GM12873 (cell line): ENCODE measurements at regions not wholly inside any gene's neighbourhood (a gene's known extent, or its start where the extent isn't known, plus 50 kb on each side); places are given as distances from the start of the nearest gene placed in this dataset.
A peak's percentile ranks its signal among the peaks of the same experiment; 100 is the strongest.

Source experiments
- TF ChIP-seq, protein P1 (sequence below): IDR thresholded peaks from 2 replicates; pipeline ENCODE4 v1.5.1; 2012; ENCODE audit warnings: low read depth, mild to moderate bottlenecking, moderate library complexity, low read length, control low read depth; ENCODE audit not compliant: insufficient read depth; ENCODE audit errors: missing control alignments

DNA sequence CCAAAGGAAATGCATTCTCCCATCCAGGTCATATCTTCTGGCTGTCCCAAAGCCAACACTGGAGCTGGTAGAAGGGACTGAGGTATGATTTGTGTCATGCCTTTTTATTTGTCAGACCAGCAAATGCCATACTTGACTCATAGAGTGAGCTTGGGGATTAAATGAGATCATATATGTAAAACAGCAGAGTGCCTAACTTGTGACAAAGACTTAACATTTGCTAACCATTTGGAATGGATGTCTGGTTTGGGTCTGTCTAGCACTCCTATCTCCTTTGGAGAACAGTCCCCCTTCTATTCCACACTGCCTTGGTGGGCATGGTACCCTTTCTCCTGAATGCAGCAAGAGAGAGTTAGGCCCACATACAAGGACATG lies 128.5 kb upstream of the LGALSL start:
- TF ChIP-seq, protein P1, sequence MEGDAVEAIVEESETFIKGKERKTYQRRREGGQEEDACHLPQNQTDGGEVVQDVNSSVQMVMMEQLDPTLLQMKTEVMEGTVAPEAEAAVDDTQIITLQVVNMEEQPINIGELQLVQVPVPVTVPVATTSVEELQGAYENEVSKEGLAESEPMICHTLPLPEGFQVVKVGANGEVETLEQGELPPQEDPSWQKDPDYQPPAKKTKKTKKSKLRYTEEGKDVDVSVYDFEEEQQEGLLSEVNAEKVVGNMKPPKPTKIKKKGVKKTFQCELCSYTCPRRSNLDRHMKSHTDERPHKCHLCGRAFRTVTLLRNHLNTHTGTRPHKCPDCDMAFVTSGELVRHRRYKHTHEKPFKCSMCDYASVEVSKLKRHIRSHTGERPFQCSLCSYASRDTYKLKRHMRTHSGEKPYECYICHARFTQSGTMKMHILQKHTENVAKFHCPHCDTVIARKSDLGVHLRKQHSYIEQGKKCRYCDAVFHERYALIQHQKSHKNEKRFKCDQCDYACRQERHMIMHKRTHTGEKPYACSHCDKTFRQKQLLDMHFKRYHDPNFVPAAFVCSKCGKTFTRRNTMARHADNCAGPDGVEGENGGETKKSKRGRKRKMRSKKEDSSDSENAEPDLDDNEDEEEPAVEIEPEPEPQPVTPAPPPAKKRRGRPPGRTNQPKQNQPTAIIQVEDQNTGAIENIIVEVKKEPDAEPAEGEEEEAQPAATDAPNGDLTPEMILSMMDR: no peak

DNA sequence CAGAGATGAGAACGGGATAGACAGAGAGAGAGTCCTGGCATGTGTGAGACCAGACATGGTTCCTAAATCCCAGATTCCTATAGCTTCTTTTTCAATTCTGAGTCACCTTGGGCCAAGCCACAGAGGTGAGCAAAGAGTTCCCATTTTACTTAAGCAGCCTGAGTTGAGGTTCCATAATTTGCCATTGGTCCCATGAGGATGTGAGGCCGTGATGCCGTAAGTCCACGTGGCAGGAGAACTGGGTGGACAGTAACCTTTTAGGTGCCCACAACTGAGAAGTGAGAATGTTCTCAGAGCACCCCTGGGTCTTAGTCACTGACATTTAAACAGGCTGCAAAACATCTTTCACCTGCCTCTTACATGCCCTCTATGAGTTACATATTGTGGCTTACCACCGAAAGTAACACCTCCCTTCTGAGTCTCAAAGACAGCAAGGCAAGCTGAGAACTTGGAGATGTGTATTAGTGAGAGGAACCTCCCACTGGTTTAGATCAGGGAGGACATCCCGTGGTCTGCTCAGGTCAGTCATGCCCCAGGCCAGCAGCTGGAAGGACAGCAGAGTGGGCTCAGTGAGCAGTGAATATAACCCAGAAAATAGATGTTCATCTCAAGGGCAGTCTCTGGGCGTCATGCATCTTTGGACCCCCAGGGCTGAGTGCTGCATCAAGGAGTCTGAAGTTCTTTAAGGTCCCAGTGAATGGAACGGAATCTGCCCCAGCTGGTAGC lies 127.9 kb upstream of the LGALSL start:
- TF ChIP-seq, protein P1: peak; percentile 11

DNA sequence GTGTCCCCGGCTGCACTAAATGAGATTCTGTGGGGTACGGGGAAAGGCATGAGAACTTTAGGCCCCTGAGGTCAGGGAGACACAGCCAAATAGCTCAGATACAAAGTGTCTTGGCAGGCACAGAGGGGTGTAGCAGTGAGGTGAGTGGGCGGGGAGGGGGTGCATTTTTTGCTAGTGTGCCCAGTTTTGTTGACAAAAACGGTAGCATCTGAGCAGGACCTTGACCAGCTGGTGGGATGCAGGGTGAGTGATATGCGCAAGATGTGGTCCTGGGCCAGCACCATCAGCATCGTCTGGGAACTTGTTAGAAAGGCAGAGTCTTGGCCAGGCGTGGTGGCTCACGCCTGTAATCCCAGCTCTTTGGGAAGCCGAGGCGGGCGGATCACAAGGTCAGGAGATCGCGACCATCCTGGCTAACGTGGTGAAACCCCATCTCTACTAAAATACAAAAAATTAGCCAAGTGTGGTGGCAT lies 127.3 kb upstream of the LGALSL start:
- TF ChIP-seq, protein P1: no peak

DNA sequence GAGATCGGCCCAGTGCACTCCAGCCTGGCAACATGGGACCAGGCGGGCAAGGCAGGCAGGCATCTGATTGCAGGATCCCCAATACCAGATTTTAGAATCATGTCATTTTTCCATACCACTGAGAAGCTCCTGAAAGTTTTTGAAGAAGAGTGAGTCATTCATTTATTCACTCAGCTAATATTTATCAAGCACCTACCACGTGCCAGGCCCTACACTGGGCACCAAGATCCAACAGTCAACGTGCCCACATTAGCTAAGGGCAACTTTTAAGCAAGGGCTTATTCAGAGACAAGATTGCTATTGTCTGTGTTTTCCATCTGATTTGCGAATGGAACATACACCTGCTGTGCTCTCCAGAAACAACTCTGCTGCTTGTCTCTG lies 126.8 kb upstream of the LGALSL start:
- TF ChIP-seq, protein P1: no peak

DNA sequence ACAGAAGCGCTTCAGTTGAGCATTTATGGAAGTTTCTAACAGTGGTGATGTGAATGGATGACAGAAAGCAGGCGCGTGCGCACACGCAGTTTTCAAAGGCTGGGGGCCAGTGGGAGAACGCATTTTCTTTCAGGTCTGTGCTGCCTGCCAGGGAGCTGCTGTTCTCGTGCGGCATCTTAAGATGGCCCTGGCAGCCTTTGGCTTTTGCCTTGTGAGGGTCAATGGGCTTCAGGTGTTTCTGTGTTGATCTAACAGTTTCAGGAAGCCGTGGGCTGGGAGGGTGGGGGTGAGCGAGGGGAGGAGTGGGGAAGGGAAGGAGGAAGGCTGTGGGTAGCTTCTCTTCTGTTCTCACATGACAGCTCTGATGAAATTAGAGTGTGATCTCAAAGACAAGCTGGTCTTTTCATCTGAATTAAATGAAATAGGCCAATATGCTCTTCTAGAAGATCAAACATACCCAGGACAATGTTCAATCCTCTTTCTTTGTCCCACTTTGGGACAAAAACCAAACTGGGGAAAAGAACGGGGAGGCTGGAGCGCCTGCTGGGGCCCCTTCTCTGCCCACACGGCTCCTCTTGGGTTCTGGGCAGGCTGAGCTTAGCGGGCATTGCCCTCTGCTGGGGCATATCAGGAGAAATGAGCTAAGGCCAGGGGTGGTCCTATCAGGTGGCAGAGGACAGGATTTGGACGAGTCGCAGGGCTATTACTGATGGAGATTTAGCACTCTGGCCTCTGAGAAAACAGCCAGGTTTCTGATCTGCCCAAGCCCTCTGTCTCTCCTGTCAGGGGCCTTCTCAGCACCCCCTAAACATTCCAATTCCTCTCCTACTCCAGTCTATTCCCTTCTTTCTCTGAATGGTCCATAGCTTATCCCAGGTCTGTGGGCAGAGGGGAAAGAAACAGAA lies 126.2 kb upstream of the LGALSL start:
- TF ChIP-seq, protein P1: peak; percentile 45

DNA sequence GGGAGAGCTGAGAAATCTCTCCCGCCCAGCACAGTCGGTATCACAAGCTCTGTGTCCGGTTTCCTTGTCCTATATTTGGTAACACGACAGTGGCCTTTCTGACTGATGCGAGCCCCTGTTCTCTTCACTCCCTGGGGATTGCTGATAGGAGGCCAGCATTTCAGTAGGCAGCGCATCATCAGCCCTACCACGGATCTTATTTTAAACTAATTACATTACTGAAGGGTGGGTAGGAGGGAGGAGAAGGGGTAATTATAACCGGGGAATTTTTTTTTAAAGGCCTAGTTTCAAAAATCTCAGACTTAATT lies 125.6 kb upstream of the LGALSL start:
- TF ChIP-seq, protein P1: no peak

DNA sequence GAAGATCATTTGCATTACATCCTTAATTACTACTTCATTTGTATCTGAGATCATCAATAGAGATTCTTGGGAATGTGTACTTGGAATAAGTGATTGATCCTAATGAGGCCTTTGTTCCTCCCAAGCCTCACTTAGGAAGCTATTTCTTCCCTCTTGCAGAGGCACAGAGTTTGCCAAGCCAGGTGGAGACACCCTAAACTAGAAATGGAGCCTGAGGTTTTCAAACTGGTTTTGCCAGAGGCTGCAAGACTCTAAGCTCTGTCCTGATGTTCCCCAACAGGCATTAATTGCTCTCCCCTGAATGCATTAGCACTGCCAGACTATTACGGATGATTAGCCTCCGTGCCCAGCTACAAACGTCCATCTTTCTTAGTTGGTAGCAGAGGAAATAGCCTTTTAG lies 125.2 kb upstream of the LGALSL start:
- TF ChIP-seq, protein P1: no peak
